ENCODE measurements at regions not wholly inside any gene's neighbourhood (a gene's known extent, or its start where the extent isn't known, plus 50 kb on each side); places are given as distances from the start of the nearest gene placed in this dataset.

- no peak for TF ChIP-seq TEAD4 (IDR thresholded peaks at IDR 0.05)
- no peak for TF ChIP-seq TCF12 (IDR thresholded peaks at IDR 0.05; ENCODE audit: low read depth)
- TF ChIP-seq CEBPB (IDR thresholded peaks at IDR 0.05): no peak
- no peak for TF ChIP-seq USF1 (IDR thresholded peaks at IDR 0.05)
- TF ChIP-seq ZBTB7A (IDR thresholded peaks at IDR 0.05; ENCODE audit: low read depth): no peak
- TF ChIP-seq RAD21 (IDR thresholded peaks at IDR 0.05; ENCODE audit: low read depth): no peak
- no peak for TF ChIP-seq EP300 (IDR thresholded peaks at IDR 0.05; ENCODE audit: borderline replicate concordance)
- no peak for TF ChIP-seq YY1 (IDR thresholded peaks at IDR 0.05; ENCODE audit: low read depth)
- TF ChIP-seq REST (IDR thresholded peaks at IDR 0.05; ENCODE audit: low read depth): no peak
- no peak for TF ChIP-seq TAF1 (IDR thresholded peaks at IDR 0.05; ENCODE audit: low read depth)
- TF ChIP-seq FOXM1 (IDR thresholded peaks at IDR 0.05; ENCODE audit: borderline replicate concordance, low read depth): no peak
- no peak for TF ChIP-seq CREB1 (IDR thresholded peaks at IDR 0.05; ENCODE audit: low read depth)
- no peak for TF ChIP-seq EGR1 (IDR thresholded peaks at IDR 0.05)
- TF ChIP-seq MAX (IDR thresholded peaks at IDR 0.05): no peak
- TF ChIP-seq NFIC (IDR thresholded peaks at IDR 0.05): no peak
These were observed 773.5 kb upstream of the LRRTM1 start for GRCh38 chr2:81078102-81078501.

GRCh38 chr2:81077396-81077795 is 772.8 kb upstream of the LRRTM1 start:
- TF ChIP-seq USF1 (IDR thresholded peaks at IDR 0.05) (no peak), CEBPB (IDR thresholded peaks at IDR 0.05) (no peak), EGR1 (IDR thresholded peaks at IDR 0.05) (no peak), RAD21 (IDR thresholded peaks at IDR 0.05; ENCODE audit: low read depth) (no peak), YY1 (IDR thresholded peaks at IDR 0.05; ENCODE audit: low read depth) (no peak), FOXM1 (IDR thresholded peaks at IDR 0.05; ENCODE audit: borderline replicate concordance, low read depth) (no peak), ZBTB7A (IDR thresholded peaks at IDR 0.05; ENCODE audit: low read depth) (no peak)

- TF ChIP-seq TEAD4 (IDR thresholded peaks at IDR 0.05): no peak
- no peak for TF ChIP-seq RAD21 (IDR thresholded peaks at IDR 0.05; ENCODE audit: low read depth)
These were observed 768.9 kb upstream of the LRRTM1 start for GRCh38 chr2:81073412-81073811.

GRCh38 chr2:81068144-81068543 is 763.6 kb upstream of the LRRTM1 start:
- TF ChIP-seq NFIC (IDR thresholded peaks at IDR 0.05): no peak
- no peak for TF ChIP-seq RAD21 (IDR thresholded peaks at IDR 0.05; ENCODE audit: low read depth)
- no peak for TF ChIP-seq CEBPB (IDR thresholded peaks at IDR 0.05)
- TF ChIP-seq TEAD4 (IDR thresholded peaks at IDR 0.05): no peak
- TF ChIP-seq ZBTB7A (IDR thresholded peaks at IDR 0.05; ENCODE audit: low read depth): no peak
- TF ChIP-seq TAF1 (IDR thresholded peaks at IDR 0.05; ENCODE audit: low read depth): no peak
- no peak for TF ChIP-seq YY1 (IDR thresholded peaks at IDR 0.05; ENCODE audit: low read depth)
- TF ChIP-seq REST (IDR thresholded peaks at IDR 0.05; ENCODE audit: low read depth): no peak
- TF ChIP-seq EGR1 (IDR thresholded peaks at IDR 0.05): no peak
- TF ChIP-seq FOXM1 (IDR thresholded peaks at IDR 0.05; ENCODE audit: borderline replicate concordance, low read depth): no peak
- no peak for TF ChIP-seq CREB1 (IDR thresholded peaks at IDR 0.05; ENCODE audit: low read depth)
- no peak for TF ChIP-seq TCF12 (IDR thresholded peaks at IDR 0.05; ENCODE audit: low read depth)
- no peak for TF ChIP-seq USF1 (IDR thresholded peaks at IDR 0.05)
- no peak for TF ChIP-seq MAX (IDR thresholded peaks at IDR 0.05)
- TF ChIP-seq EP300 (IDR thresholded peaks at IDR 0.05; ENCODE audit: borderline replicate concordance): no peak

- TF ChIP-seq NFIC (IDR thresholded peaks at IDR 0.05): no peak
- TF ChIP-seq YY1 (IDR thresholded peaks at IDR 0.05; ENCODE audit: low read depth): no peak
- TF ChIP-seq EGR1 (IDR thresholded peaks at IDR 0.05): no peak
- TF ChIP-seq CREB1 (IDR thresholded peaks at IDR 0.05; ENCODE audit: low read depth): no peak
These were observed 756.5 kb upstream of the LRRTM1 start for GRCh38 chr2:81061016-81061415.

GRCh38 chr2:81050580-81051095 is 746.1 kb upstream of the LRRTM1 start:
- TF ChIP-seq TAF1 (IDR thresholded peaks at IDR 0.05; ENCODE audit: low read depth) (no peak), MAX (IDR thresholded peaks at IDR 0.05) (no peak), CREB1 (IDR thresholded peaks at IDR 0.05; ENCODE audit: low read depth) (no peak), EP300 (IDR thresholded peaks at IDR 0.05; ENCODE audit: borderline replicate concordance) (no peak), ZBTB7A (IDR thresholded peaks at IDR 0.05; ENCODE audit: low read depth) (no peak), NFIC (IDR thresholded peaks at IDR 0.05) (no peak), TCF12 (IDR thresholded peaks at IDR 0.05; ENCODE audit: low read depth) (no peak), YY1 (IDR thresholded peaks at IDR 0.05; ENCODE audit: low read depth) (no peak), RAD21 (IDR thresholded peaks at IDR 0.05; ENCODE audit: low read depth) (no peak), FOXM1 (IDR thresholded peaks at IDR 0.05; ENCODE audit: borderline replicate concordance, low read depth) (no peak), EGR1 (IDR thresholded peaks at IDR 0.05) (no peak)
